ENCODE measurements at regions not wholly inside any gene's neighbourhood (a gene's known extent, or its start where the extent isn't known, plus 50 kb on each side); places are given as distances from the start of the nearest gene placed in this dataset.

GRCh38 chrX:113849408-113849807 lies 734.5 kb upstream of the HTR2C start:
- Histone ChIP-seq H3K79me2 (replicated peaks; ENCODE audit: insufficient read depth) (no peaks in the 10 kb centered on the region), H4K20me1 (replicated peaks; ENCODE audit: insufficient read depth) (no peaks in the 10 kb centered on the region), H3F3A (replicated peaks; ENCODE audit: low read depth) (no peaks in the 10 kb centered on the region), H2AFZ (no peak overlapping the region), H3K9me2 (ENCODE audit: insufficient read depth) (no peaks in the 10 kb centered on the region), H3K27ac (ENCODE audit: low read depth) (no peak overlapping the region), H3K4me2 (no peak overlapping the region), H3K4me3 (no peak overlapping the region), H3K27me3 (ENCODE audit: insufficient read depth) (no peaks in the 10 kb centered on the region), H3K4me1 (ENCODE audit: insufficient read depth) (no peaks in the 10 kb centered on the region), H3K36me3 (ENCODE audit: insufficient read depth) (no peaks in the 10 kb centered on the region)
- H3K27me3 Mint-ChIP-seq (ENCODE audit: insufficient read depth, low read depth, poor library complexity) = no peaks in the 10 kb centered on the region
- H3K9me3 Mint-ChIP-seq = no peaks in the 10 kb centered on the region
- TF ChIP-seq ZNF462 (CRISPR knock-in tag; IDR thresholded peaks at IDR 0.05) = no peak
- TF ChIP-seq POLR2AphosphoS5 (IDR thresholded peaks at IDR 0.05; ENCODE audit: low read depth) = no peak
- no peak for TF ChIP-seq CREB1 (CRISPR knock-in tag; IDR thresholded peaks at IDR 0.05; ENCODE audit: low read depth)
- TF ChIP-seq ZNF114 (CRISPR knock-in tag; IDR thresholded peaks at IDR 0.05) = no peak
- no peak for TF ChIP-seq NANOG (IDR thresholded peaks at IDR 0.05; ENCODE audit: borderline replicate concordance)
- TF ChIP-seq JUNB (IDR thresholded peaks at IDR 0.05; ENCODE audit: unreplicated experiment) = no peak
- TF ChIP-seq ZNF331 (CRISPR knock-in tag; IDR thresholded peaks at IDR 0.05; ENCODE audit: low read depth) = no peak
- no peak for TF ChIP-seq CTCF (conservative IDR thresholded peaks at IDR 0.05; ENCODE audit: low read depth in 2 of 2)
- TF ChIP-seq STAT1 (IDR thresholded peaks at IDR 0.05; ENCODE audit: unreplicated experiment) = no peak
- TF ChIP-seq EZH2phosphoT487 (IDR thresholded peaks at IDR 0.05; ENCODE audit: unreplicated experiment) = no peak
- TF ChIP-seq EZH2 (IDR thresholded peaks at IDR 0.05; ENCODE audit: low read depth, unreplicated experiment) = no peak
- TF ChIP-seq REST (IDR thresholded peaks at IDR 0.05; ENCODE audit: unreplicated experiment) = no peak
- no peak for TF ChIP-seq ETS1 (IDR thresholded peaks at IDR 0.05)
- no peaks in the 10 kb centered on the region for H3K36me3 Mint-ChIP-seq (ENCODE audit: low read depth)
- H3K27ac Mint-ChIP-seq = no peak overlapping the region
- no peaks in the 10 kb centered on the region for H3K4me1 Mint-ChIP-seq
- DNase-seq (ENCODE audit: low spot score) = no peak
- no peak overlapping the region for H3K4me3 Mint-ChIP-seq
- ATAC-seq = no peak

Measured in GM23338 (cell line).